Chondrocyte (in vitro differentiated cells): ENCODE measurements at regions not wholly inside any gene's neighbourhood (a gene's known extent, or its start where the extent isn't known, plus 50 kb on each side); places are given as distances from the start of the nearest gene placed in this dataset.

ENCODE experiments used
- DNase-seq: peaks from one replicate; pipeline ENCODE4 v3.0.0; 2021; ENCODE audit warnings: mixed read lengths, low spot score
- H3K27ac Mint-ChIP-seq: one replicate; pipeline ENCODE4 v1.8.0; 2021; ENCODE audit warnings: mild to moderate bottlenecking, moderate library complexity, mixed read lengths; ENCODE audit not compliant: unreplicated experiment
- H3K27me3 Mint-ChIP-seq: 2 replicates; pipeline ENCODE4 v1.8.0; 2021; ENCODE audit warnings: low read depth, mixed read lengths
- H3K36me3 Mint-ChIP-seq: 2 replicates; pipeline ENCODE4 v1.8.0; 2021; ENCODE audit warnings: low read depth, mixed read lengths
- H3K4me1 Mint-ChIP-seq: 2 replicates; pipeline ENCODE4 v1.8.0; 2021; ENCODE audit warnings: low read depth, mild to moderate bottlenecking, mixed read lengths
- H3K4me3 Mint-ChIP-seq: one replicate; pipeline ENCODE4 v1.8.0; 2021; ENCODE audit warnings: mild to moderate bottlenecking, moderate library complexity, mixed read lengths; ENCODE audit not compliant: unreplicated experiment
- H3K9me3 Mint-ChIP-seq: 2 replicates; pipeline ENCODE4 v1.8.0; 2021; ENCODE audit warnings: low read depth, mixed read lengths
- CTCF ChIP-seq: fragments of 200-600 bp; sonication (generic); IDR thresholded peaks from 2 replicates; pipeline ENCODE4 v1.5.0; 2021; ENCODE audit warnings: antibody characterized with exemption, mild to moderate bottlenecking, moderate library complexity

GRCh38 chr5:90182726-90183125 is 226.8 kb downstream of the CETN3 start:
- Mint-ChIP-seq H3K4me1 (peaks cover 25% of the 10 kb centered on the region), H3K9me3 (no peaks in the 10 kb centered on the region), H3K36me3 (no peaks in the 10 kb centered on the region), H3K27ac (no peak overlapping the region), H3K4me3 (no peak overlapping the region), H3K27me3 (no peaks in the 10 kb centered on the region)
- no peak for TF ChIP-seq CTCF
- no peak for DNase-seq

GRCh38 chr5:90174236-90174635 is 235.3 kb downstream of the CETN3 start:
- DNase-seq, result no peak
- Mint-ChIP-seq H3K36me3 (peaks cover 11% of the 10 kb centered on the region), H3K27me3 (no peaks in the 10 kb centered on the region), H3K4me1 (peaks cover 26% of the 10 kb centered on the region), H3K9me3 (peaks cover 18% of the 10 kb centered on the region), H3K27ac (peak overlapping the region; percentile 33), H3K4me3 (no peak overlapping the region)
- no peak for TF ChIP-seq CTCF

GRCh38 chr5:90173299-90174030 is 236.1 kb downstream of the CETN3 start:
- Mint-ChIP-seq H3K9me3 (peaks cover 18% of the 10 kb centered on the region), H3K4me1 (peaks cover 32% of the 10 kb centered on the region), H3K36me3 (peaks cover 11% of the 10 kb centered on the region), H3K27ac (no peak overlapping the region), H3K4me3 (no peak overlapping the region), H3K27me3 (no peaks in the 10 kb centered on the region)
- DNase-seq, result no peak
- no peak for TF ChIP-seq CTCF

- DNase-seq, result no peak
- TF ChIP-seq CTCF, result no peak
- no peak overlapping the region for H3K27ac Mint-ChIP-seq
- H3K4me1 Mint-ChIP-seq, result peaks cover 32% of the 10 kb centered on the region
- peaks cover 9% of the 10 kb centered on the region for H3K36me3 Mint-ChIP-seq
- peaks cover 11% of the 10 kb centered on the region for H3K9me3 Mint-ChIP-seq
- H3K4me3 Mint-ChIP-seq, result no peak overlapping the region
- H3K27me3 Mint-ChIP-seq, result no peaks in the 10 kb centered on the region
Observed at GRCh38 chr5:90171466-90171865, 238.1 kb downstream of the CETN3 start.

GRCh38 chr5:90170261-90170660 is 239.3 kb downstream of the CETN3 start:
- TF ChIP-seq CTCF, result no peak
- no peak overlapping the region for H3K4me3 Mint-ChIP-seq
- DNase-seq, result no peak
- no peak overlapping the region for H3K27ac Mint-ChIP-seq
- no peaks in the 10 kb centered on the region for H3K36me3 Mint-ChIP-seq
- H3K9me3 Mint-ChIP-seq, result peaks cover 2% of the 10 kb centered on the region
- peaks cover 32% of the 10 kb centered on the region for H3K4me1 Mint-ChIP-seq
- no peaks in the 10 kb centered on the region for H3K27me3 Mint-ChIP-seq
